ENCODE measurements at regions not wholly inside any gene's neighbourhood (a gene's known extent, or its start where the extent isn't known, plus 50 kb on each side); places are given as distances from the start of the nearest gene placed in this dataset.

DNA sequence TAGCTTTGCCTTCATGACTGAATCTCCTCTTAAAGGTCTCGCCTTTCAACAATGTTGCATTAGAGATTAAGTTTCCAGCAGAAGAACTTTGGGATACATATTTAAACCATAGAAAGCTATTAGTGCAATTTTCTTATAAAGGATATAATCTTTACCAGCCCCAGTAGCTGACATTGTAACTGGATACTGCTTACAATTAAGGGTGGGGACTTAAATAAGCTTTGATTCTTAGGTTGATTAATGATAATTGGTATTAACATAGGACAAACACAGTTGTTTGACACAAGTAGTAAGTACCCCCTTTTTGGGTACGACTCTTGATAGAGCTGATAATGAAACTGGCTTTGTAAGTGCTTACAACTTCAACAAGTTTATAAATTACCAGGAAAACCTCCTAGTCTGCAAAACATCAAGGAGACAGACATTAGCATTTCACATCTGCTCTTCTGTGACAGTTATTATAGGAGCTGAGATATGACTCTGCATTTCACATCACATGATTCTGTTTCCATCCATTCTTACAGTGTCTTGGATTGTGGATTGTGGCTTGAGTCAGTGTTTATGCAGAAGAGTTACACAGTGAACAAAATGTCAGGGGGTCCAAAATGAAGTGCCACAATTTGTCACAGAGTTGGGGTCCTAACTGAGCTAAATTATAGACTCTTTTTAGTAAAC, 249.1 kb upstream of the E2F7 start:
- WGBS (ENCODE audit: extremely low coverage, insufficient read length, low lambda C conversion rate), result no CpG with 5 or more reads among the region's 2 CpGs
- no peak overlapping the region for H3T11ph ChIP-seq (ENCODE audit: low read length)
- no peak overlapping the region for H2AFZ ChIP-seq (ENCODE audit: low read length)
- no peaks in the 10 kb centered on the region for H3K23me2 ChIP-seq (ENCODE audit: insufficient read length, low read depth, low read length, poor library complexity, severe bottlenecking)
- H2BK5ac ChIP-seq (ENCODE audit: insufficient read length, low read length), result no peak overlapping the region
- no peak overlapping the region for H2BK120ac ChIP-seq (ENCODE audit: low read depth, low read length, poor library complexity, severe bottlenecking)
- no peaks in the 10 kb centered on the region for H4K20me1 ChIP-seq (ENCODE audit: control insufficient read depth, insufficient read depth, insufficient read length)
- no peak overlapping the region for H4K8ac ChIP-seq (replicated peaks; ENCODE audit: insufficient read length, low read depth, low read length)
- H3K27ac ChIP-seq (ENCODE audit: insufficient read length, low read depth, low read length), result no peak overlapping the region
- H3K9me3 ChIP-seq (ENCODE audit: control insufficient read depth, low read depth, low read length), result no peaks in the 10 kb centered on the region
- H4K5ac ChIP-seq (ENCODE audit: insufficient read length, low read depth, low read length), result no peak overlapping the region
- no peak for DNase-seq
- no peak overlapping the region for H2AK5ac ChIP-seq (ENCODE audit: insufficient read length, low read length)
- no peak overlapping the region for H3K14ac ChIP-seq (ENCODE audit: insufficient read depth, low read length)
- H2BK20ac ChIP-seq (ENCODE audit: low read depth, low read length, poor library complexity, severe bottlenecking), result no peak overlapping the region
- H3K23ac ChIP-seq (ENCODE audit: insufficient read length, low read depth, low read length), result no peak overlapping the region
- Mint-ChIP-seq H3K36me3 (ENCODE audit: insufficient read depth in 1 of 3, low read depth in 3 of 3) (no peaks in the 10 kb centered on the region), H3K27me3 (ENCODE audit: low read depth) (no peaks in the 10 kb centered on the region), H3K9me3 (no peaks in the 10 kb centered on the region), H3K27ac (no peak overlapping the region), H3K4me1 (peaks cover 19 to 20% of the 10 kb centered on the region in 2 experiments), H3K4me3 (no peak overlapping the region)
- H3K4ac ChIP-seq (ENCODE audit: low read depth, low read length), result no peak overlapping the region
- no peak overlapping the region for H2BK15ac ChIP-seq (ENCODE audit: low read depth, low read length)
- H3K79me1 ChIP-seq (ENCODE audit: insufficient read depth, low read depth, low read length, poor library complexity, severe bottlenecking), result no peaks in the 10 kb centered on the region
- H3K9ac ChIP-seq (ENCODE audit: extremely low read depth, insufficient read length, low read length), result no peak overlapping the region
- no peak for TF ChIP-seq CTCF (conservative IDR thresholded peaks at IDR 0.05)
- no peak overlapping the region for H3K56ac ChIP-seq (ENCODE audit: insufficient read length, low read depth, low read length)
- H3K18ac ChIP-seq (ENCODE audit: insufficient read length, low read depth, low read length), result no peak overlapping the region
- no peak overlapping the region for H4K91ac ChIP-seq (ENCODE audit: insufficient read length, low read depth, low read length)
- no peak overlapping the region for H3K4me2 ChIP-seq (ENCODE audit: insufficient read depth, insufficient read length, low read length)
- H3K27me3 ChIP-seq (ENCODE audit: insufficient read depth, low read length), result no peaks in the 10 kb centered on the region
- no peak overlapping the region for H2BK12ac ChIP-seq (ENCODE audit: insufficient read length, low read depth, low read length)
- no peaks in the 10 kb centered on the region for H3K79me2 ChIP-seq (ENCODE audit: insufficient read depth, low read length)
- H3K4me1 ChIP-seq (ENCODE audit: insufficient read depth, low read length), result peaks cover 5% of the 10 kb centered on the region; the same call in 1 of the 2 replicates
